ENCODE measurements at regions not wholly inside any gene's neighbourhood (a gene's known extent, or its start where the extent isn't known, plus 50 kb on each side); places are given as distances from the start of the nearest gene placed in this dataset.
"Not testable (repeated sequence)": the region's sequence is repeated elsewhere in the genome, so short reads cannot be mapped to it uniquely, and the experiment has no call there.

- no peak for DNase-seq
Measured at GRCh38 chr6:164097551-164098398, 683.3 kb downstream of the QKI start.

GRCh38 chr6:164097056-164097455 lies 682.5 kb downstream of the QKI start:
- no peak for DNase-seq

- no peak for DNase-seq
Measured at GRCh38 chr6:164095056-164095455, 680.5 kb downstream of the QKI start.

GRCh38 chr6:164087870-164088269 lies 673.4 kb downstream of the QKI start:
- DNase-seq, result no peak

- no peak for DNase-seq
Measured at GRCh38 chr6:164087211-164087610, 672.7 kb downstream of the QKI start.

GRCh38 chr6:164086076-164086887 lies 671.8 kb downstream of the QKI start:
- DNase-seq, result no peak

- DNase-seq, result no peak
Measured at GRCh38 chr6:164085091-164086075, 670.9 kb downstream of the QKI start.

GRCh38 chr6:164079275-164079600 lies 664.7 kb downstream of the QKI start:
- no peak for DNase-seq

GRCh38 chr6:164078532-164079274 lies 664.2 kb downstream of the QKI start:
- no peak for DNase-seq

GRCh38 chr6:164076818-164077532 lies 662.5 kb downstream of the QKI start:
- not testable (repeated sequence) for DNase-seq

GRCh38 chr6:164075981-164076615 lies 661.6 kb downstream of the QKI start:
- no peak for DNase-seq

- DNase-seq, result no peak
Measured at GRCh38 chr6:164072240-164072666, 657.7 kb downstream of the QKI start.

GRCh38 chr6:164069350-164069990 lies 655.0 kb downstream of the QKI start:
- DNase-seq, result no peak

GRCh38 chr6:164068527-164068926 lies 654.0 kb downstream of the QKI start:
- DNase-seq, result no peak

- DNase-seq, result no peak
Measured at GRCh38 chr6:164066766-164067165, 652.2 kb downstream of the QKI start.

- DNase-seq, result no peak
Measured at GRCh38 chr6:164066335-164066734, 651.8 kb downstream of the QKI start.

GRCh38 chr6:164063346-164063745 lies 648.8 kb downstream of the QKI start:
- no peak for DNase-seq

GRCh38 chr6:164062872-164063271 lies 648.4 kb downstream of the QKI start:
- no peak for DNase-seq

GRCh38 chr6:164057876-164058275 lies 643.4 kb downstream of the QKI start:
- no peak for DNase-seq

- DNase-seq, result no peak
Measured at GRCh38 chr6:164051427-164051826, 636.9 kb downstream of the QKI start.
